ENCODE measurements at regions not wholly inside any gene's neighbourhood (a gene's known extent, or its start where the extent isn't known, plus 50 kb on each side); places are given as distances from the start of the nearest gene placed in this dataset.

DNA sequence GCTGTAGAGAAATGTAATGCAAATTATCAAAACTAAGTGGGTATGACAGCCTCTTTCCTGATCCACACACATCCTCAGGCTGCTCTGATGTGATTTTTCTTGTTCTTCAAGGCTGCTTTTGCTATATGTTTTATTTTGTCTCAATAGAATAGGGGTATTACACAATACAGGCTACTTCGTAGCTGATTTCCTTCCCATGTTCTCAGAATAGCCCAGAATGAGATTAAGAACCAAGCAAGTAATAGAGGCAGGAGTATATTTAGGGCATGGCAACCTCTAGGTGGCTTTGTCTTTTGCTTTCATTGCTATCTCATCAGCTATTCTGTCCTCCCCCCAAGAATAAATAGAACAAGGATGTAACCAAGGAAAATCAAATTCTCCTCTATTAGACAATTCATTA is 241.8 kb downstream of the ALDH8A1 start:
- DNase-seq (ENCODE audit: low read depth) = no peak

DNA sequence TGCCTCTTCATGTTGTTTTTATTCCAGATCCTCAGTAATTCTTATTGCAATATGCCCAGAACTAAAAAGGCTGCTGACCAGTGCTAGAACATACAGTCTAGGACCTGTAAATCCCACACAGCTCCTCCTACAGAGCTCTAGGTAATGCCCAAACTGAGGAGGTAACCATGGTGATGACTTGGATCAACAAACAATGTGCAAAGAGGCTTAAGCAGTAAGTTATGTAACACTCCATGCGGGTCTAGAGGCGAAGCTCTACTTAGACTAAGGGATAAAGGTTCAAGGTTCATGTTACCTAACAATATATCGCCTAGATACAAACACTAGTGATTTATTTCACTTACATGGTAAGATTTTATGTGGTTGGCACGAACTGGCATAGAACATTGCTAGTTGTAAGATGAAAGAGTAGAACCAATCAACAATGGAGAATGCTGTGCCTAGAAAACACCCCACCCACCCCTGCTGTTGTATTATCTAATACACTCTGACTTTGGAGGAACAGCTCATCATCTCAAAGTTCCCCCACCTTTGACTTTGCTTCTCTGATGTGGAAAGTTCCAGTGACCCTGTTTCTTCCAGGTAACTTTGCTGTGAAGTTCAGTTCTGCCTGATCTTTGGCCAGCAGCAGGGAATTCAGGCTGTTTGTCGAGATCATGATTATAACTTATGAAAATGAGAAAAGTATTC is 242.4 kb downstream of the ALDH8A1 start:
- DNase-seq (ENCODE audit: low read depth) = no peak

GRCh38 chr6:134706806-134707205 is 243.1 kb downstream of the ALDH8A1 start:
- no peak for DNase-seq (ENCODE audit: low read depth)

GRCh38 chr6:134706153-134706552 is 243.7 kb downstream of the ALDH8A1 start:
- DNase-seq (ENCODE audit: low read depth) = no peak

- DNase-seq (ENCODE audit: low read depth) = no peak
Observed at GRCh38 chr6:134703206-134703605, 246.7 kb downstream of the ALDH8A1 start.

DNA sequence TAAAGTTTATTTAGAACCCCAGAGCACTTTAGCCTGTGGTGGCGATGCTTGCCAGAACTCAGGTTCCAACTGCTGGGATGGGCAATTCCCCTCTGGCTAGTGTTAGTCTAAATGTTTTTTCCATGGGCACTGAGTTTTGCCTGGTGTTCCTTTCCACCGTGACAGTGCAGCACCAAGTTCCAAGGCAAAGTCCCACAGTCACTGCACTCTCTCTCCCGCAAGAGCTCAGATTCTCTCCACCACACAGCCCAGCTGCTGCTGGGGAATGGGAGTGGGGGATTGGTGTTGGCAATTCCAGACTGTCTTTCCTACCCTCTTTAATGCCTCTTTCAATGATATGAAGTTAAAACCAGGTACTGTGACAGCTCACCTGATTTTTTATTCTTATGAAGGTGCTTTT is 247.6 kb downstream of the ALDH8A1 start:
- no peak for DNase-seq (ENCODE audit: low read depth)

DNA sequence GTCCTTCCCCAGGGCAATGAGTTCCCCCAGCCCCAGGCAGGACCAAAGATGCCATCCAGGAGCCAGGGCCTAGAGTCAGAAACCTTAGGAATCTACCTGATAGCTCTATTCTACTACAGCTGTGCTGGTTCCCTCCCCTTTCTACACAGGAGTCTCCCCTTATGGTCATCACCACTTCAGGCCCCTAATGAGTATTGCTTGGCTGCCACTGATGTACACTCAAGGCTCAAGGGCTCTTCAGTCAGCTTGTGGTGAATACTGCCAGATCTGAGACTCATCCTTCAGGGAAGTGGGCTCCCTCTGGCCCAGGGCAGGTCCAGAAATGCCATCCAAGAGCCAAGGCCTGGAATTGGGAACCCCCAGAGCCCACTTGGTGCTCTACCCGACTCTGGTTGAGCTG is 248.6 kb downstream of the ALDH8A1 start:
- DNase-seq (ENCODE audit: low read depth) = no peak

- no peak for DNase-seq (ENCODE audit: low read depth)
Observed at GRCh38 chr6:134698228-134698627, 251.7 kb downstream of the ALDH8A1 start.

GRCh38 chr6:134692008-134692407 is 257.9 kb downstream of the ALDH8A1 start:
- no peak for DNase-seq (ENCODE audit: low read depth)

GRCh38 chr6:134691180-134691579 is 258.7 kb downstream of the ALDH8A1 start:
- no peak for DNase-seq (ENCODE audit: low read depth)

GRCh38 chr6:134690048-134690447 is 259.9 kb downstream of the ALDH8A1 start:
- no peak for DNase-seq (ENCODE audit: low read depth)

DNA sequence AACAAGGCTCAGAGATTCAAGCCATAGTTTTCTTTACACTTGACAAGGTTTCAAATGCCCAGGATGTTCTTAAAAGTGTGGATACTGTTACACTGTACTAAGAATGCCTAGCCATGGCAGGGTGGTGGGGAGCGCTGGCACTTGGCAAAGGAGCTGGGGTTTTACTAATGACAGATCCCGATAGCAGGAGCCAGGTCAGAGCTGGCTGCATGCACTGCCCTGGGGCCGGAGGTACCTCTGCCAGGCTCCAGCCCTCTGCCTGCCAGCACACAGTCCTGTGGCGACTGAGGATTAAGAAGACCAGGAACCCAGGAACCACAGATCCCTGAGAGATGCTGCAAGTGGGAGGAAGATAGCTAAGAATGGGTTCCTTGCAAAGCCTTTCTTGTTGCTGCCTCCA is 260.3 kb downstream of the ALDH8A1 start:
- DNase-seq (ENCODE audit: low read depth) = no peak

- DNase-seq (ENCODE audit: low read depth) = no peak
Observed at GRCh38 chr6:134689177-134689576, 260.7 kb downstream of the ALDH8A1 start.

DNA sequence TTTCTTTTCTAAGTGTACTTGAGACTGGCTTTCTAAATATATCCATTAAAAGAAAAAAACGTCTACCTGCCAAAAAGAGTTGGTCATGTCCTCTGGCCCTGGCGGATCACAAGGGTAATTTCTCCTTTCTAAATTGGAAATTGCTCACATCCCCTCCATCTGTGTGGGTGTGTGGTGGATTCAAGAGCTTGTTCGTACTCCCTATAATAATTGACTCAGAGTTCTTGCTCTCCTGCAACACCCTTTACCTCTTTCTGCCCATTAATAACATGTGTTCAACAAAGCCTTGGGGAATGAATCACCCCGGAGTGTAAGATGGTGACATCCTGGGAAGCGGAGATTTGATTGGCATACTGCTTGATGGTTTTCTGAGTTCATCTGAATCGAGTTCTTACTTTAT is 263.8 kb downstream of the ALDH8A1 start:
- DNase-seq (ENCODE audit: low read depth) = no peak

GRCh38 chr6:134684423-134684795 is 265.5 kb downstream of the ALDH8A1 start:
- no peak for DNase-seq (ENCODE audit: low read depth)

DNA sequence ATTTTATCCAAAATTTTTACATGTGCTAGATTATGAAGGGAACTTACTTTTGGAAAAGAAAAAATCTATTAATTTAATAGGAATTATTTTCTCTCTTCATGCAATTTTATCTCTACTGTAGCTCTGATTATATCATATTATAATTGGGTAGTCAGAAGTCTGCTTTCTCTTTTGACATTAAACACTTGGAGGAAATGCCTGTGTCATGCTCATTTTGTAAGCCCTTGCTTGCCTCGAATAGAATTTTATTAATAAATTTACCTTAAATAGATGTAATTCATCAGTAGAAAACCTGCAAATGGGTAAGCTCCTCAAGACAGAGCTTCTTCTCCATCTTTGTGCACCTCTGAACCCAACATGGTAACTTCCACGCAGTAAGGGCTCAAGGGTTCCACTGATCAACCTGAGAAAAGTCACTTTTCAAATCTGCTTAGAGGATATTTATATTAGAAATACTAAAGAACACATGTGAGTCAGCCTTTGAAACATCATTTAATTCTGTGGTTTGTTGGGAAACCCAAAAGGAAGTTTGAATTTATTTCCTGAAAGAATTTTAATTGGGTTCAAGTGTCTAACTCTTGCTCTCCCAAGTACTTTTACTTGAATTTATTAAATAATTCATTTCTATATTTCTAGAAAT is 266.0 kb downstream of the ALDH8A1 start:
- DNase-seq (ENCODE audit: low read depth) = no peak

DNA sequence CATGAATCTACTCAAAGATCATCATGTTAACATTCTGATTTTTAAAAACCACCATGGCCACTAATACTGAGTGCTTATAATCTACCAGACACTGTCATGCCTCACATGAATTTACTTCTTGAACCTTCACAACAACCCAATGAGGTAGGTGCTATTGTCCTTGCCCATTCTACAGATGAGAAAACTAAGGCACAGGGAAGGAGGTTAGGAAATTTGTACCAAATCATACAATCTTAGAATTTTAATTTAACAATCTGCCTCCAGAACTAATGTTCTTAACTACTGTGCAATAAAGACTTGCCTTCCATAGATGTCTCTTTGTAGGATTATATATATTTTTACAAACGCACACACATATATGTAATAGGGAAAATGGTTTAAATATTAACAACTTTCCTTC is 269.5 kb downstream of the ALDH8A1 start:
- no peak for DNase-seq (ENCODE audit: low read depth)

GRCh38 chr6:134680021-134680420 is 269.9 kb downstream of the ALDH8A1 start:
- DNase-seq (ENCODE audit: low read depth) = no peak

GRCh38 chr6:134678436-134678889 is 271.4 kb downstream of the ALDH8A1 start:
- no peak for DNase-seq (ENCODE audit: low read depth)

GRCh38 chr6:134676307-134677281 is 273.3 kb downstream of the ALDH8A1 start:
- DNase-seq (ENCODE audit: low read depth) = no peak

DNA sequence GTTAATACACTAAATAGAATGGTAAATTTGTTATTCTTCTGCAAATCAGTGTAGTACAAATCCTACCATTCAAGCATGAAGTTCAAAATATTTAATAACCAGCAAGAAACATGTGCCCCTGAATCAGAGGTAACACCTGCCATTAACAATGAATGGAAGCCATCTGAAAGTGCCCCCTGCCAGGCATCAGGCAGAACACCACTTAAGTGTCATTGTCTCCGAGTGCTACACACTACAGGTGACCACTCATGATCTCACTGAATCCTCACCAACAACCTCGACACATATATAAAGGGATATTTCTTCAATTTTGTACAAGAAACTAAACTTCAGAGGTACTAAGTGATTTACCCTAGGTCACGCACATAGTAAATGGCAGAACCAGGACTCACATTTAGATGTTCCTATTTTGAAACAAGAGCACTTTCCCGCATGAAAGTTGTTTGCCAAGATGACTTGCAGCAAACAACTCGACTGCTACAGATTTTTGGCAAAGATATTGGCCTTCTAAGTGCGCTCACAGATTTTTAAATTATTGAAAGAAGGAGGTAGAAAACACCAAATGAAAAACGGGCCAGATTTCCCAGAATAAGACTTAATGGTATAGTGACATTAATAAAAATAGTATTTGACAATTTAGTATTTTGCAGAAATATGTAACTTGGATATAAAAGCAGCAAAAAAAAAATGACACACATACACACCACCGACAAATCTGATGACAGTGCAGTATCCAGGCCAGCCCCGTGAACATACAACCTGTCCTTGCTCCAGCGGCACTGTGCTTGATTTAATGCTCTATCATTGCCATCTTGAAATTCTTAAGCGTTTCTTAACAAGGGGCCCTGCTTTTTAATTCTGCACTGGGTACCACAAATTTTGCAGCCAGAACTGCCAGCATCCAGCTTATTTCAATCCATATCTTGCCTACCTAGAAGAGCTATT is 274.5 kb downstream of the ALDH8A1 start:
- no peak for DNase-seq (ENCODE audit: low read depth)

DNA sequence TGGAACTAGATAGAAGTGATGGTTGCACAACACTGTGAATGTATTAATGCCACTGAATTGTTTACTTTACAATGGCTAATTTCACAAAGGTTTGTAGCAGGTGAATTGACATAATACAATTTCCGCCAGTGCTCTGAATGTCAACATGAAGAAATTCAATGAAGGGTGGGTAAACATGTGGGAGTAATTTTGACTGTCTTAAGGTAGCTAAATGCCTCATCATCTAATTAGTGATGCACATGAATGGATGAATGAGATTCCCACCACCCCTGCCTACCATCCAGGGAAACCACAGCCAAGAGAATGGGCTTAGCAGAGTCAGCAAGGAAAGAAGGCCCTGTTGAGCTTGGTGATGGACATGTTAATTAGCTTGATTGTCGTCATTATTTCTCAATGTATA is 275.3 kb downstream of the ALDH8A1 start:
- no peak for DNase-seq (ENCODE audit: low read depth)

All from CMK (cell line).